ENCODE measurements at regions not wholly inside any gene's neighbourhood (a gene's known extent, or its start where the extent isn't known, plus 50 kb on each side); places are given as distances from the start of the nearest gene placed in this dataset.

- DNase-seq, result no peak
Observed at GRCh38 chr22:49079027-49079725, 748.5 kb downstream of the BRD1 start.

- no peak for DNase-seq
Observed at GRCh38 chr22:49078076-49078710, 749.5 kb downstream of the BRD1 start.

- no peak for DNase-seq
Observed at GRCh38 chr22:49077586-49077985, 750.1 kb downstream of the BRD1 start.

- no peak for DNase-seq
Observed at GRCh38 chr22:49077036-49077393, 750.7 kb downstream of the BRD1 start.

GRCh38 chr22:49076300-49077035 is 751.2 kb downstream of the BRD1 start:
- no peak for DNase-seq

- no peak for DNase-seq
Observed at GRCh38 chr22:49075150-49075549, 752.5 kb downstream of the BRD1 start.

- no peak for DNase-seq
Observed at GRCh38 chr22:49073873-49074417, 753.7 kb downstream of the BRD1 start.

GRCh38 chr22:49072996-49073645 is 754.6 kb downstream of the BRD1 start:
- DNase-seq, result no peak

GRCh38 chr22:49070501-49070900 is 757.2 kb downstream of the BRD1 start:
- DNase-seq, result no peak

GRCh38 chr22:49068861-49069500 is 758.7 kb downstream of the BRD1 start:
- no peak for DNase-seq

GRCh38 chr22:49067504-49067903 is 760.2 kb downstream of the BRD1 start:
- no peak for DNase-seq

GRCh38 chr22:49066619-49067018 is 761.1 kb downstream of the BRD1 start:
- no peak for DNase-seq

GRCh38 chr22:49064836-49065235 is 762.8 kb downstream of the BRD1 start:
- DNase-seq, result no peak

GRCh38 chr22:49063545-49063890 is 764.2 kb downstream of the BRD1 start:
- DNase-seq, result no peak

- DNase-seq, result no peak
Observed at GRCh38 chr22:49062802-49063544, 764.7 kb downstream of the BRD1 start.

- DNase-seq, result no peak
Observed at GRCh38 chr22:49062155-49062801, 765.4 kb downstream of the BRD1 start.

GRCh38 chr22:49057910-49058309 is 769.8 kb downstream of the BRD1 start:
- DNase-seq, result no peak

- no peak for DNase-seq
Observed at GRCh38 chr22:49056301-49056700, 771.4 kb downstream of the BRD1 start.

- no peak for DNase-seq
Observed at GRCh38 chr22:49055406-49055805, 772.3 kb downstream of the BRD1 start.

GRCh38 chr22:49053578-49053977 is 774.1 kb downstream of the BRD1 start:
- DNase-seq, result no peak

GRCh38 chr22:49052560-49052959 is 775.1 kb downstream of the BRD1 start:
- DNase-seq, result no peak
